GM18502 (cell line): ENCODE measurements at regions not wholly inside any gene's neighbourhood (a gene's known extent, or its start where the extent isn't known, plus 50 kb on each side); places are given as distances from the start of the nearest gene placed in this dataset.

ENCODE experiments used
- ATAC-seq: cut with Tn5 transposase; IDR thresholded peaks from one replicate; pipeline ENCODE4 v1.9.1; 2021; ENCODE audit warnings: mild to moderate bottlenecking; ENCODE audit not compliant: unreplicated experiment, poor library complexity

GRCh38 chr7:33837356-33837851 lies 67.9 kb upstream of the BMPER start:
- no peak for ATAC-seq

GRCh38 chr7:33841031-33841430 lies 64.3 kb upstream of the BMPER start:
- no peak for ATAC-seq

GRCh38 chr7:33841705-33842129 lies 63.6 kb upstream of the BMPER start:
- no peak for ATAC-seq

GRCh38 chr7:33842150-33842549 lies 63.2 kb upstream of the BMPER start:
- ATAC-seq: no peak

- ATAC-seq: no peak
These were observed 59.3 kb upstream of the BMPER start for GRCh38 chr7:33845991-33846509.

GRCh38 chr7:33849004-33849403 lies 56.3 kb upstream of the BMPER start:
- ATAC-seq: no peak

GRCh38 chr7:33849971-33850559 lies 55.3 kb upstream of the BMPER start:
- no peak for ATAC-seq

- no peak for ATAC-seq
These were observed 54.6 kb upstream of the BMPER start for GRCh38 chr7:33850768-33851167.

- no peak for ATAC-seq
These were observed 52.5 kb upstream of the BMPER start for GRCh38 chr7:33852838-33853237.

GRCh38 chr7:33853361-33854062 lies 51.8 kb upstream of the BMPER start:
- no peak for ATAC-seq

- no peak for ATAC-seq
These were observed 51.2 kb upstream of the BMPER start for GRCh38 chr7:33854178-33854577.

GRCh38 chr7:33854801-33855350 lies 50.5 kb upstream of the BMPER start:
- no peak for ATAC-seq
